GM23338 (cell line): ENCODE measurements at regions not wholly inside any gene's neighbourhood (a gene's known extent, or its start where the extent isn't known, plus 50 kb on each side); places are given as distances from the start of the nearest gene placed in this dataset.

Source experiments
- ATAC-seq: fragments of 200-7000 bp; cut with Tn5 transposase; 3 replicates; pipeline ENCODE4 v1.9.1; 2020
- DNase-seq: peaks from one replicate; pipeline ENCODE4 v3.0.0-alpha.2; 2015; ENCODE audit warnings: low spot score
- H2AFZ ChIP-seq: fragments of 200-600 bp; sonication (generic); 2 replicates; pipeline ENCODE4 v1.8.0; 2016; ENCODE audit warnings: antibody characterized with exemption, mild to moderate bottlenecking, moderate library complexity
- H3F3A ChIP-seq: fragments of 200-600 bp; sonication (generic); replicated peaks from 2 replicates; pipeline ENCODE4 v1.8.0; 2017; ENCODE audit warnings: antibody characterized with exemption, mixed run types, low read depth
- H3K27ac ChIP-seq: fragments of 200-600 bp; sonication (generic); 2 replicates; pipeline ENCODE4 v1.6.1; 2016; ENCODE audit warnings: low read depth
- H3K27me3 ChIP-seq: fragments of 200-600 bp; sonication (generic); 2 replicates; pipeline ENCODE4 v1.8.0; 2016; ENCODE audit warnings: mild to moderate bottlenecking, mixed run types, moderate library complexity; ENCODE audit not compliant: insufficient read depth
- H3K36me3 ChIP-seq: fragments of 200-600 bp; sonication (generic); 2 replicates; pipeline ENCODE4 v1.8.0; 2016; ENCODE audit warnings: mild to moderate bottlenecking; ENCODE audit not compliant: insufficient read depth
- H3K4me1 ChIP-seq: fragments of 200-600 bp; sonication (generic); 2 replicates; pipeline ENCODE4 v1.8.0; 2016; ENCODE audit warnings: mild to moderate bottlenecking, moderate library complexity; ENCODE audit not compliant: insufficient read depth
- H3K4me2 ChIP-seq: fragments of 200-600 bp; sonication (generic); 2 replicates; pipeline ENCODE4 v1.7.1; 2017; ENCODE audit warnings: mixed run types
- H3K4me3 ChIP-seq: fragments of 200-600 bp; sonication (generic); 2 replicates; pipeline ENCODE4 v1.6.1; 2016; ENCODE audit warnings: mixed run types
- H3K79me2 ChIP-seq: fragments of 200-600 bp; sonication (generic); replicated peaks from 2 replicates; pipeline ENCODE4 v1.8.0; 2017; ENCODE audit warnings: mild to moderate bottlenecking; ENCODE audit not compliant: insufficient read depth
- H3K9me2 ChIP-seq: fragments of 200-600 bp; sonication (generic); 2 replicates; pipeline ENCODE4 v1.8.0; 2017; ENCODE audit not compliant: insufficient read depth
- H4K20me1 ChIP-seq: fragments of 200-600 bp; sonication (generic); replicated peaks from 2 replicates; pipeline ENCODE4 v1.8.0; 2017; ENCODE audit warnings: mild to moderate bottlenecking; ENCODE audit not compliant: insufficient read depth
- H3K27ac Mint-ChIP-seq: 2 replicates; pipeline ENCODE4 v1.8.0; 2020; ENCODE audit warnings: inconsistent platforms, mild to moderate bottlenecking, moderate library complexity, mixed read lengths
- H3K27me3 Mint-ChIP-seq: 3 replicates; pipeline ENCODE4 v1.8.0; 2022; ENCODE audit warnings: low read depth, mild to moderate bottlenecking, moderate library complexity, mixed read lengths, inconsistent platforms; ENCODE audit not compliant: insufficient read depth, poor library complexity
- H3K36me3 Mint-ChIP-seq: 3 replicates; pipeline ENCODE4 v1.8.0; 2021; ENCODE audit warnings: low read depth, mild to moderate bottlenecking, inconsistent platforms, moderate library complexity, mixed read lengths
- H3K4me1 Mint-ChIP-seq: 3 replicates; pipeline ENCODE4 v1.8.0; 2020; ENCODE audit warnings: mild to moderate bottlenecking, inconsistent platforms, mixed read lengths
- H3K4me3 Mint-ChIP-seq: 3 replicates; pipeline ENCODE4 v1.8.0; 2021; ENCODE audit warnings: moderate library complexity, mild to moderate bottlenecking, inconsistent platforms, mixed read lengths
- H3K9me3 Mint-ChIP-seq: 3 replicates; pipeline ENCODE4 v1.8.0; 2020; ENCODE audit warnings: moderate library complexity, mild to moderate bottlenecking, inconsistent platforms, mixed read lengths
- CREB1 ChIP-seq: fragments of 250-450 bp; sonication (Bioruptor Pico); IDR thresholded peaks from 2 replicates; pipeline ENCODE4 v1.5.0; 2020; ENCODE audit warnings: low read depth, mild to moderate bottlenecking, moderate library complexity
- EZH2 ChIP-seq: fragments of 200-600 bp; sonication (generic); IDR thresholded peaks from one replicate; pipeline ENCODE4 v1.8.0; 2017; ENCODE audit warnings: antibody characterized with exemption, mild to moderate bottlenecking, low read depth; ENCODE audit not compliant: unreplicated experiment
- EZH2phosphoT487 ChIP-seq: fragments of 200-600 bp; sonication (generic); IDR thresholded peaks from one replicate; pipeline ENCODE4 v1.8.1; 2018; ENCODE audit warnings: antibody characterized with exemption; ENCODE audit not compliant: unreplicated experiment
- JUNB ChIP-seq: IDR thresholded peaks from one replicate; pipeline ENCODE4 v1.6.1; 2016; ENCODE audit warnings: antibody characterized with exemption; ENCODE audit not compliant: unreplicated experiment
- ZNF331 ChIP-seq: fragments of 250-450 bp; sonication (Bioruptor Pico); IDR thresholded peaks from 2 replicates; pipeline ENCODE4 v1.5.0; 2020; ENCODE audit warnings: low read depth, mild to moderate bottlenecking, moderate library complexity
- TF ChIP-seq, protein P1 (sequence below): IDR thresholded peaks from one replicate; pipeline ENCODE4 v1.6.1; 2018; ENCODE audit warnings: antibody characterized with exemption; ENCODE audit not compliant: unreplicated experiment
- TF ChIP-seq, protein P2 (sequence below): fragments of 250-450 bp; sonication (Bioruptor Pico); IDR thresholded peaks from 2 replicates; pipeline ENCODE4 v1.5.0; 2020; ENCODE audit warnings: mild to moderate bottlenecking, moderate library complexity
- TF ChIP-seq, protein P3 (sequence below): IDR thresholded peaks from 2 replicates; pipeline ENCODE4 v1.6.1; 2016; ENCODE audit warnings: antibody characterized with exemption

DNA sequence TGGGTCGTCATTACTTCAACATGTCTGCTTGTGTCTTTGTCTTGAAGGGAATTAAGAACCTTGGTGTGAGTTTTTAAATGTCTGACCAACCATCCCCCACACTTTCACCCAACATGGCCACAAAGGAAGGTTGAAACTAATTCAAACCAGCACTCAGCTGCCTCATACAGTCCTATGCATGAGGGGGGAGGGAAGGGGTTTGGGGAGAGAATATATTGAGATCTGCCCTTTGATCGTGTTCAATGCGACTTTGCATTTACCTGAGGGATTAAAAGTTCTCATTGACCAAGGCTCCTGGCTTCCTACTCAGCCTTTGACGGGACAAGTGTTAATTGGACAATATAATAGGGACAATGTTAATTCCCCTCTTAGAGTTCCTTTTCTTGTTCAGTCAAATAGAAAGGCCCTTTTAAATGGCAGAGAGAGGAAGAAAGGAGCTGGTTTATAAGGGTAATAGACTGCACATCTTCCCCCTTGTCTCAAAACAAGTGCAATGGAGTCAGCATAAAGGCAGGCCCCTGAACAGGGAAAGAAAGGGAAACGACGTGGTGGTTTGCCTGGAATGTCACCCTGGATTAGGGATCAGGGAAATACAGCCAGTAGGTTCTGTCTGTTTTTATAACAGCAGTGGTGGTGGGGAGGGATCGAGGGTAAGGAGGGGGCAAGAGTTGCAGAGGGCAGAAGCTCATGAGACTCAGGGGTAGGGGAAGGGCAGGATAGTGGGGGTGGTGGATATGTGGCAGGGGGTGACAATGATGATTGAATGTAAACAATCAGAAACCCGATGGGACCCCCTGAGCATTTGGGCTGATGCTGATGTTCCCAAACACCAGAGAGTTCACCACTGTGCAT, 198.7 kb downstream of the MYCN start:
- H3K9me2 ChIP-seq: peaks cover 43% of the 10 kb centered on the region
- 0 out of 2 replicates have a peak overlapping the region, but pooled peaks have one; percentile 0 for H3K4me2 ChIP-seq

DNA sequence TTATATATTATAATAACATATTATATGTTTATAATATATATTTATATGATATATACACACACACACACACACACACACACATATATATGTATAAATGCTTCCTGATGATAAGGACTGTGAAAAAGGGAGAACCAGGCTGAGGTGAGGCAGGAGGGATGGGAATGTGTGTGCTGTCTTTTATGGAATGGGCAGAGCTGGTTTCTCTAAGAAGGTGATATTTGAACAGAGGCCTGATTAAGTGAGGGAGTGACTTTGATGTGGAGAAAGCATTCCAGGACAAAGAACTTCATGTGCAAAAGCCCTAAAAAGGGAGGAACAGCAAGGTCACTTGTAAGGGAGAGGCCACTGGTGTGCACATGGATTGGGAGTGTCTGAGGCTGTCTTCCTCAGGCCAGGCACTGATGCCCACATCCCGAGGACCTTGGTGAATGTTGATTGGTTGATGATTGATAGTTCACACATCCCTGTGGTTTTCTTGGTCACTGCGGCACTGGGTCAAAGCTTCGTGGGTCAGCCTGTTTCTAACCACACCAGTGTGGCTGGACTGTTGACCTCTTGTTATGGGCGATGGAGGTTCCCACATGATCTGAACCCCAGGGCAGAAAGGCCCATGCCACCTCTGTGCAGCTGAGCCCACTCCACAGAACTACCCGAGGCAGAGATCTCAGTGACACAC, 196.9 kb downstream of the MYCN start:
- Histone ChIP-seq H3F3A (no peaks in the 10 kb centered on the region), H3K27ac (no peak overlapping the region), H4K20me1 (no peaks in the 10 kb centered on the region), H3K9me2 (peaks cover 35% of the 10 kb centered on the region), H3K79me2 (no peaks in the 10 kb centered on the region), H3K36me3 (no peaks in the 10 kb centered on the region), H2AFZ (0 out of 2 replicates have a peak overlapping the region, but pooled peaks have one; percentile 7), H3K27me3 (no peaks in the 10 kb centered on the region), H3K4me2 (no peak overlapping the region), H3K4me3 (no peak overlapping the region), H3K4me1 (peaks cover 8% of the 10 kb centered on the region; the same call in 1 of the 2 replicates)
- H3K27me3 Mint-ChIP-seq: no peaks in the 10 kb centered on the region
- peaks cover 8% of the 10 kb centered on the region for H3K4me1 Mint-ChIP-seq
- no peak overlapping the region for H3K4me3 Mint-ChIP-seq
- DNase-seq (no peak), ATAC-seq (no peak)
- no peak overlapping the region for H3K27ac Mint-ChIP-seq
- H3K9me3 Mint-ChIP-seq: peaks cover 2% of the 10 kb centered on the region; the same call in 1 of the 3 replicates
- no peaks in the 10 kb centered on the region; the same call in 2 of the 3 replicates for H3K36me3 Mint-ChIP-seq
- TF ChIP-seq JUNB (no peak), EZH2phosphoT487 (no peak), EZH2 (no peak), ZNF331 (CRISPR knock-in tag) (no peak), CREB1 (no peak)
- TF ChIP-seq, protein P1, sequence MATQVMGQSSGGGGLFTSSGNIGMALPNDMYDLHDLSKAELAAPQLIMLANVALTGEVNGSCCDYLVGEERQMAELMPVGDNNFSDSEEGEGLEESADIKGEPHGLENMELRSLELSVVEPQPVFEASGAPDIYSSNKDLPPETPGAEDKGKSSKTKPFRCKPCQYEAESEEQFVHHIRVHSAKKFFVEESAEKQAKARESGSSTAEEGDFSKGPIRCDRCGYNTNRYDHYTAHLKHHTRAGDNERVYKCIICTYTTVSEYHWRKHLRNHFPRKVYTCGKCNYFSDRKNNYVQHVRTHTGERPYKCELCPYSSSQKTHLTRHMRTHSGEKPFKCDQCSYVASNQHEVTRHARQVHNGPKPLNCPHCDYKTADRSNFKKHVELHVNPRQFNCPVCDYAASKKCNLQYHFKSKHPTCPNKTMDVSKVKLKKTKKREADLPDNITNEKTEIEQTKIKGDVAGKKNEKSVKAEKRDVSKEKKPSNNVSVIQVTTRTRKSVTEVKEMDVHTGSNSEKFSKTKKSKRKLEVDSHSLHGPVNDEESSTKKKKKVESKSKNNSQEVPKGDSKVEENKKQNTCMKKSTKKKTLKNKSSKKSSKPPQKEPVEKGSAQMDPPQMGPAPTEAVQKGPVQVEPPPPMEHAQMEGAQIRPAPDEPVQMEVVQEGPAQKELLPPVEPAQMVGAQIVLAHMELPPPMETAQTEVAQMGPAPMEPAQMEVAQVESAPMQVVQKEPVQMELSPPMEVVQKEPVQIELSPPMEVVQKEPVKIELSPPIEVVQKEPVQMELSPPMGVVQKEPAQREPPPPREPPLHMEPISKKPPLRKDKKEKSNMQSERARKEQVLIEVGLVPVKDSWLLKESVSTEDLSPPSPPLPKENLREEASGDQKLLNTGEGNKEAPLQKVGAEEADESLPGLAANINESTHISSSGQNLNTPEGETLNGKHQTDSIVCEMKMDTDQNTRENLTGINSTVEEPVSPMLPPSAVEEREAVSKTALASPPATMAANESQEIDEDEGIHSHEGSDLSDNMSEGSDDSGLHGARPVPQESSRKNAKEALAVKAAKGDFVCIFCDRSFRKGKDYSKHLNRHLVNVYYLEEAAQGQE: no peak
- TF ChIP-seq, protein P2, sequence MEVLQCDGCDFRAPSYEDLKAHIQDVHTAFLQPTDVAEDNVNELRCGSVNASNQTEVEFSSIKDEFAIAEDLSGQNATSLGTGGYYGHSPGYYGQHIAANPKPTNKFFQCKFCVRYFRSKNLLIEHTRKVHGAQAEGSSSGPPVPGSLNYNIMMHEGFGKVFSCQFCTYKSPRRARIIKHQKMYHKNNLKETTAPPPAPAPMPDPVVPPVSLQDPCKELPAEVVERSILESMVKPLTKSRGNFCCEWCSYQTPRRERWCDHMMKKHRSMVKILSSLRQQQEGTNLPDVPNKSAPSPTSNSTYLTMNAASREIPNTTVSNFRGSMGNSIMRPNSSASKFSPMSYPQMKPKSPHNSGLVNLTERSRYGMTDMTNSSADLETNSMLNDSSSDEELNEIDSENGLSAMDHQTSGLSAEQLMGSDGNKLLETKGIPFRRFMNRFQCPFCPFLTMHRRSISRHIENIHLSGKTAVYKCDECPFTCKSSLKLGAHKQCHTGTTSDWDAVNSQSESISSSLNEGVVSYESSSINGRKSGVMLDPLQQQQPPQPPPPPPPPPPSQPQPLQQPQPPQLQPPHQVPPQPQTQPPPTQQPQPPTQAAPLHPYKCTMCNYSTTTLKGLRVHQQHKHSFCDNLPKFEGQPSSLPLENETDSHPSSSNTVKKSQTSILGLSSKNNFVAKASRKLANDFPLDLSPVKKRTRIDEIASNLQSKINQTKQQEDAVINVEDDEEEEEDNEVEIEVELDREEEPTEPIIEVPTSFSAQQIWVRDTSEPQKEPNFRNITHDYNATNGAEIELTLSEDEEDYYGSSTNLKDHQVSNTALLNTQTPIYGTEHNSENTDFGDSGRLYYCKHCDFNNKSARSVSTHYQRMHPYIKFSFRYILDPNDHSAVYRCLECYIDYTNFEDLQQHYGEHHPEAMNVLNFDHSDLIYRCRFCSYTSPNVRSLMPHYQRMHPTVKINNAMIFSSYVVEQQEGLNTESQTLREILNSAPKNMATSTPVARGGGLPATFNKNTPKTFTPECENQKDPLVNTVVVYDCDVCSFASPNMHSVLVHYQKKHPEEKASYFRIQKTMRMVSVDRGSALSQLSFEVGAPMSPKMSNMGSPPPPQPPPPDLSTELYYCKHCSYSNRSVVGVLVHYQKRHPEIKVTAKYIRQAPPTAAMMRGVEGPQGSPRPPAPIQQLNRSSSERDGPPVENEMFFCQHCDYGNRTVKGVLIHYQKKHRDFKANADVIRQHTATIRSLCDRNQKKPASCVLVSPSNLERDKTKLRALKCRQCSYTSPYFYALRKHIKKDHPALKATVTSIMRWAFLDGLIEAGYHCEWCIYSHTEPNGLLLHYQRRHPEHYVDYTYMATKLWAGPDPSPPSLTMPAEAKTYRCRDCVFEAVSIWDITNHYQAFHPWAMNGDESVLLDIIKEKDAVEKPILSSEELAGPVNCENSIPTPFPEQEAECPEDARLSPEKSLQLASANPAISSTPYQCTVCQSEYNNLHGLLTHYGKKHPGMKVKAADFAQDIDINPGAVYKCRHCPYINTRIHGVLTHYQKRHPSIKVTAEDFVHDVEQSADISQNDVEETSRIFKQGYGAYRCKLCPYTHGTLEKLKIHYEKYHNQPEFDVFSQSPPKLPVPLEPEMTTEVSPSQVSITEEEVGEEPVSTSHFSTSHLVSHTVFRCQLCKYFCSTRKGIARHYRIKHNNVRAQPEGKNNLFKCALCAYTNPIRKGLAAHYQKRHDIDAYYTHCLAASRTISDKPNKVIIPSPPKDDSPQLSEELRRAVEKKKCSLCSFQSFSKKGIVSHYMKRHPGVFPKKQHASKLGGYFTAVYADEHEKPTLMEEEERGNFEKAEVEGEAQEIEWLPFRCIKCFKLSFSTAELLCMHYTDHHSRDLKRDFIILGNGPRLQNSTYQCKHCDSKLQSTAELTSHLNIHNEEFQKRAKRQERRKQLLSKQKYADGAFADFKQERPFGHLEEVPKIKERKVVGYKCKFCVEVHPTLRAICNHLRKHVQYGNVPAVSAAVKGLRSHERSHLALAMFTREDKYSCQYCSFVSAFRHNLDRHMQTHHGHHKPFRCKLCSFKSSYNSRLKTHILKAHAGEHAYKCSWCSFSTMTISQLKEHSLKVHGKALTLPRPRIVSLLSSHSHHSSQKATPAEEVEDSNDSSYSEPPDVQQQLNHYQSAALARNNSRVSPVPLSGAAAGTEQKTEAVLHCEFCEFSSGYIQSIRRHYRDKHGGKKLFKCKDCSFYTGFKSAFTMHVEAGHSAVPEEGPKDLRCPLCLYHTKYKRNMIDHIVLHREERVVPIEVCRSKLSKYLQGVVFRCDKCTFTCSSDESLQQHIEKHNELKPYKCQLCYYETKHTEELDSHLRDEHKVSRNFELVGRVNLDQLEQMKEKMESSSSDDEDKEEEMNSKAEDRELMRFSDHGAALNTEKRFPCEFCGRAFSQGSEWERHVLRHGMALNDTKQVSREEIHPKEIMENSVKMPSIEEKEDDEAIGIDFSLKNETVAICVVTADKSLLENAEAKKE: no peak
- TF ChIP-seq, protein P3, sequence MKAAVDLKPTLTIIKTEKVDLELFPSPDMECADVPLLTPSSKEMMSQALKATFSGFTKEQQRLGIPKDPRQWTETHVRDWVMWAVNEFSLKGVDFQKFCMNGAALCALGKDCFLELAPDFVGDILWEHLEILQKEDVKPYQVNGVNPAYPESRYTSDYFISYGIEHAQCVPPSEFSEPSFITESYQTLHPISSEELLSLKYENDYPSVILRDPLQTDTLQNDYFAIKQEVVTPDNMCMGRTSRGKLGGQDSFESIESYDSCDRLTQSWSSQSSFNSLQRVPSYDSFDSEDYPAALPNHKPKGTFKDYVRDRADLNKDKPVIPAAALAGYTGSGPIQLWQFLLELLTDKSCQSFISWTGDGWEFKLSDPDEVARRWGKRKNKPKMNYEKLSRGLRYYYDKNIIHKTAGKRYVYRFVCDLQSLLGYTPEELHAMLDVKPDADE: no peak

More for the DNA sequence above, 198.7 kb downstream of the MYCN start:
- H3K4me1 Mint-ChIP-seq: peaks cover 8% of the 10 kb centered on the region
- H3K27me3 ChIP-seq: no peaks in the 10 kb centered on the region
- H3K4me3 ChIP-seq: no peak overlapping the region
- DNase-seq: no peak
- no peak for TF ChIP-seq JUNB
- no peaks in the 10 kb centered on the region; the same call in 2 of the 3 replicates for H3K36me3 Mint-ChIP-seq
- no peaks in the 10 kb centered on the region for H3F3A ChIP-seq
- peak overlapping the region; percentile 54; the same call in 1 of the 2 replicates for H2AFZ ChIP-seq
- ATAC-seq: no peak
- H4K20me1 ChIP-seq: no peaks in the 10 kb centered on the region
- H3K27ac Mint-ChIP-seq: no peak overlapping the region
- H3K4me1 ChIP-seq: peaks cover 8% of the 10 kb centered on the region; the same call in 1 of the 2 replicates
- H3K36me3 ChIP-seq: no peaks in the 10 kb centered on the region
- H3K4me3 Mint-ChIP-seq: no peak overlapping the region
- H3K79me2 ChIP-seq: no peaks in the 10 kb centered on the region
- no peak overlapping the region for H3K27ac ChIP-seq
- no peaks in the 10 kb centered on the region for H3K27me3 Mint-ChIP-seq
- H3K9me3 Mint-ChIP-seq: peaks cover 4% of the 10 kb centered on the region; the same call in 2 of the 3 replicates
